Right lobe of liver (tissue), 6 donors: ENCODE measurements at regions not wholly inside any gene's neighbourhood (a gene's known extent, or its start where the extent isn't known, plus 50 kb on each side); places are given as distances from the start of the nearest gene placed in this dataset.
"Not testable (repeated sequence)": the region's sequence is repeated elsewhere in the genome, so short reads cannot be mapped to it uniquely, and the experiment has no call there.

Source experiments
- ATAC-seq, 4 donors: fragments of 200-7000 bp; cut with Tn5 transposase; one replicate each; pipeline ENCODE4 v1.9.1; 2020; ENCODE audit warnings: mild to moderate bottlenecking in 4 of 4, moderate library complexity in 4 of 4
- DNase-seq, 3 donors: peaks; one replicate each; pipeline ENCODE4 v3.0.0-alpha.2; 2020
- H3K27ac ChIP-seq, 3 donors: fragments of 200-600 bp; one replicate each; pipeline ENCODE4 v1.8.0; 2022
- H3K27me3 ChIP-seq, 2 donors: fragments of 200-600 bp; one replicate each; pipeline ENCODE4 v1.8.0; 2022
- H3K36me3 ChIP-seq, 4 donors: fragments of 200-600 bp; sonication (generic) in 1 of 4; one replicate each; pipeline versions ENCODE4 v1.5.1 to v1.8.0; 2017 to 2022; ENCODE audit warnings: control low read depth in 1 of 4
- H3K4me1 ChIP-seq, 4 donors: fragments of 200-600 bp; sonication (generic) in 1 of 4; one replicate each; pipeline versions ENCODE4 v1.5.1 to v1.8.0; 2017 to 2022; ENCODE audit warnings: control low read depth in 1 of 4
- H3K4me3 ChIP-seq, 3 donors: fragments of 200-600 bp; one replicate each; pipeline ENCODE4 v1.8.0; 2022
- H3K9me3 ChIP-seq, 4 donors: fragments of 200-600 bp; sonication (generic) in 1 of 4; one replicate each; pipeline versions ENCODE4 v1.5.1 to v1.8.0; 2017 to 2022; ENCODE audit warnings: control low read depth in 1 of 4
- CTCF ChIP-seq, 4 donors: fragments of 200-600 bp in 3 of 4; fragments of 450-650 bp in 1 of 4; IDR thresholded peaks; one replicate each; pipeline versions ENCODE4 v1.5.1 to v1.8.0; 2016 to 2022; ENCODE audit warnings: antibody characterized with exemption in 4 of 4, mild to moderate bottlenecking in 2 of 4
- POLR2A ChIP-seq: fragments of 450-650 bp; IDR thresholded peaks from one replicate; pipeline ENCODE4 v1.6.1; 2017; ENCODE audit warnings: antibody characterized with exemption, mild to moderate bottlenecking
- WGBS: methylation state at CpG from one replicate; pipeline ENCODE4 v1.1.6; 2018; ENCODE audit warnings: low coverage, low lambda C conversion rate; ENCODE audit not compliant: insufficient coverage; ENCODE audit errors: missing lambda C conversion rate; 5-methylcytosine and 5-hydroxymethylcytosine counted together
- intact Hi-C, 2 donors: fragments of 100-400 bp; cut with DNase I; formaldehyde crosslinking; loops; one replicate each; pipeline versions ENCODE4 v1.11.2 to v1.14.1; 2022
- donor health status: DM: no; HTN: yes; CAD: no.
- donor health status: DM: no; HTN: no; CAD: no.
- donor health status: DM: no; HTN: no; CAD: no.
- donor health status: DM: no; HTN: yes; CAD: no.
- donor health status: DM: no; HTN: yes; CAD: no.

- no CpG with 5 or more reads among the region's 4 CpGs for WGBS
- Histone ChIP-seq H3K9me3 (no peaks in the 10 kb centered on the region), H3K4me3 (no peak overlapping the region), H3K4me1 (no peaks in the 10 kb centered on the region), H3K27ac (no peak overlapping the region), H3K36me3 (no peaks in the 10 kb centered on the region), H3K27me3 (no peaks in the 10 kb centered on the region)
- intact Hi-C loops, result no loop called here
- TF ChIP-seq CTCF (IDR thresholded peaks at IDR 0.05), result no peak
- no peak for TF ChIP-seq POLR2A
- no peak for ATAC-seq
- no peak for DNase-seq
These were observed 361.9 kb downstream of the VRK1 start for GRCh38 chr14:97159124-97159523.

GRCh38 chr14:97162621-97163020 lies 365.4 kb downstream of the VRK1 start:
- H3K27me3 ChIP-seq, result no peaks in the 10 kb centered on the region

GRCh38 chr14:97164021-97164420 lies 366.8 kb downstream of the VRK1 start:
- H3K4me3 ChIP-seq, result no peak overlapping the region
- no peaks in the 10 kb centered on the region for H3K9me3 ChIP-seq
- H3K36me3 ChIP-seq, result no peaks in the 10 kb centered on the region
- intact Hi-C loops, result no loop called here
- DNase-seq (no peak), ATAC-seq (no peak)
- H3K27ac ChIP-seq, result no peak overlapping the region
- no peak for TF ChIP-seq POLR2A
- TF ChIP-seq CTCF (IDR thresholded peaks at IDR 0.05), result no peak
- no peaks in the 10 kb centered on the region for H3K4me1 ChIP-seq
- no peaks in the 10 kb centered on the region for H3K27me3 ChIP-seq
- 53% methylated on average over 6 of the region's 6 CpGs for WGBS

More at GRCh38 chr14:97162621-97163020, 365.4 kb downstream of the VRK1 start:
- Histone ChIP-seq H3K36me3 (no peaks in the 10 kb centered on the region), H3K27ac (no peak overlapping the region), H3K4me3 (no peak overlapping the region), H3K9me3 (no peaks in the 10 kb centered on the region), H3K4me1 (no peaks in the 10 kb centered on the region)
- intact Hi-C loops, result no loop called here
- WGBS, result 49% methylated on average over 6 of the region's 6 CpGs
- DNase-seq (no peak), ATAC-seq (no peak)
- TF ChIP-seq POLR2A (no peak), CTCF (IDR thresholded peaks at IDR 0.05) (no peak)

- H3K27me3 ChIP-seq, result no peaks in the 10 kb centered on the region
- no peaks in the 10 kb centered on the region for H3K36me3 ChIP-seq
- H3K4me3 ChIP-seq, result no peak overlapping the region
- TF ChIP-seq POLR2A, result no peak
- ATAC-seq, result no peak
- H3K4me1 ChIP-seq, result no peaks in the 10 kb centered on the region
- H3K9me3 ChIP-seq, result no peaks in the 10 kb centered on the region
- WGBS, result 68% methylated on average over 7 of the region's 7 CpGs
- no peak for DNase-seq
- H3K27ac ChIP-seq, result no peak overlapping the region
- intact Hi-C loops, result no loop called here
These were observed 369.3 kb downstream of the VRK1 start for GRCh38 chr14:97166497-97166896.

GRCh38 chr14:97167577-97167976 lies 370.4 kb downstream of the VRK1 start:
- H3K4me3 ChIP-seq, H3K4me1 ChIP-seq, intact Hi-C loops, H3K27me3 ChIP-seq, DNase-seq, H3K27ac ChIP-seq, ATAC-seq, H3K9me3 ChIP-seq, H3K36me3 ChIP-seq: not testable (repeated sequence)
- WGBS, result 73% methylated on average over 2 of the region's 3 CpGs

GRCh38 chr14:97172644-97173043 lies 375.5 kb downstream of the VRK1 start:
- H3K36me3 ChIP-seq, result no peaks in the 10 kb centered on the region
- 92% methylated on average over 2 of the region's 2 CpGs for WGBS
- no peak for TF ChIP-seq CTCF (IDR thresholded peaks at IDR 0.05)
- TF ChIP-seq POLR2A, result no peak
- H3K9me3 ChIP-seq, result no peaks in the 10 kb centered on the region
- no peaks in the 10 kb centered on the region for H3K4me1 ChIP-seq
- no peak overlapping the region for H3K27ac ChIP-seq
- H3K4me3 ChIP-seq, result no peak overlapping the region
- ATAC-seq, result no peak
- H3K27me3 ChIP-seq, result no peaks in the 10 kb centered on the region
- no peak for DNase-seq
- intact Hi-C loops, result no loop called here
